ENCODE measurements at regions not wholly inside any gene's neighbourhood (a gene's known extent, or its start where the extent isn't known, plus 50 kb on each side); places are given as distances from the start of the nearest gene placed in this dataset.

- no peak for TF ChIP-seq CTCF (IDR thresholded peaks at IDR 0.05)
- no peak for TF ChIP-seq EP300 (IDR thresholded peaks at IDR 0.05)
- TF ChIP-seq POLR2A (IDR thresholded peaks at IDR 0.05), result no peak
Observed at GRCh38 chr12:5305886-5306545, 125.9 kb upstream of the NTF3 start.

Data from gastroesophageal sphincter (tissue), 3 donors.